ENCODE measurements at regions not wholly inside any gene's neighbourhood (a gene's known extent, or its start where the extent isn't known, plus 50 kb on each side); places are given as distances from the start of the nearest gene placed in this dataset.

DNA sequence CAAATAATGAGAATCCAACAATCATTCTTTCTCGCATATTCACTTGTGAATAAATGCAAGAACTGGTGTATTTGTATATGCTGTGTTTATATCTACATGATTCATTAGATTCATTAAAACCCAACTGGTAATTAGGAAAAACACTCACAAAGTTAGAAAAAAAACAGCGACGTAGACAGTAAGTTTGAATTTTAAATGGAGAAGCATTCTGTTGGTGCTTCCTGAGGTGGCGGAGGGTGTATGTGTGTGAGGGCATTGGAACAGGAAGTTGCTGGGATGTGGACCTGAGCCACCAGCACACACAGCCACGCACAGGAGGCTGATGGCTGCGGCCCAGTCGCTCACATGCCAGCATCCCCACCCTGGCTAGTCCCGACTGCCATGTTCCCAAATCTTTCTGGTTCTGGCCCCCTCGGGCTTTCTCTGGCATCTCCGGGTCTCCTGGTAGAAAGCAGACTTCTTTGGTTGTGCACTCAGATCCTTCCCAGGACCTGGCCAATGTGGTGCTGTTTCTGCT, 121.6 kb upstream of the IRF2BP2 start:
- Mint-ChIP-seq H3K9me3 (ENCODE audit: unreplicated experiment) (peaks cover 11% of the 10 kb centered on the region), H3K27me3 (ENCODE audit: unreplicated experiment) (peaks cover 12% of the 10 kb centered on the region), H3K4me1 (ENCODE audit: low read depth, unreplicated experiment) (peaks cover 33% of the 10 kb centered on the region), H3K4me3 (ENCODE audit: unreplicated experiment) (no peak overlapping the region), H3K27ac (ENCODE audit: unreplicated experiment) (no peak overlapping the region), H3K36me3 (ENCODE audit: unreplicated experiment) (peaks cover 8% of the 10 kb centered on the region)
- DNase-seq: no peak
- TF ChIP-seq CTCF (IDR thresholded peaks at IDR 0.05; ENCODE audit: partially characterized antibody, unreplicated experiment): no peak

GRCh38 chr1:234730770-234731568, 121.0 kb upstream of the IRF2BP2 start:
- DNase-seq: no peak
- no peak for TF ChIP-seq CTCF (IDR thresholded peaks at IDR 0.05; ENCODE audit: partially characterized antibody, unreplicated experiment)
- Mint-ChIP-seq H3K36me3 (ENCODE audit: unreplicated experiment) (peaks cover 8% of the 10 kb centered on the region), H3K9me3 (ENCODE audit: unreplicated experiment) (peaks cover 11% of the 10 kb centered on the region), H3K27ac (ENCODE audit: unreplicated experiment) (no peak overlapping the region), H3K4me1 (ENCODE audit: low read depth, unreplicated experiment) (peaks cover 32% of the 10 kb centered on the region), H3K4me3 (ENCODE audit: unreplicated experiment) (no peak overlapping the region), H3K27me3 (ENCODE audit: unreplicated experiment) (peaks cover 12% of the 10 kb centered on the region)

DNA sequence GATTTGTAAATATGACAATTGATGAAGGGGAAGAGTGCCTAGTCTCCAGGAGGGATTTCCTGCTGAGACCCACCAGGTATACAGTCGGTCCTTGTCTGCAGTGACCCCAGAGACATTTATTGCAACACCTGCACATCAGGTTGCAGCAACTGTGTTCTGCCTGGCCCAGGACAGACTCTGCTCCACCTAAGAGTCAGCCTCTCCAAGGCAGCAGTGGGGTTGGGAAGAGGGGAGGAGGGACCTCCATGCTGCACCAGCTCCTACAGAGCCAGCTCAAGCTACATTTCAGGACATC, 120.4 kb upstream of the IRF2BP2 start:
- H3K4me3 Mint-ChIP-seq (ENCODE audit: unreplicated experiment): no peak overlapping the region
- H3K4me1 Mint-ChIP-seq (ENCODE audit: low read depth, unreplicated experiment): peaks cover 33% of the 10 kb centered on the region
- no peak overlapping the region for H3K27ac Mint-ChIP-seq (ENCODE audit: unreplicated experiment)
- no peak for TF ChIP-seq CTCF (IDR thresholded peaks at IDR 0.05; ENCODE audit: partially characterized antibody, unreplicated experiment)
- H3K9me3 Mint-ChIP-seq (ENCODE audit: unreplicated experiment): peaks cover 8% of the 10 kb centered on the region
- H3K36me3 Mint-ChIP-seq (ENCODE audit: unreplicated experiment): peaks cover 8% of the 10 kb centered on the region
- H3K27me3 Mint-ChIP-seq (ENCODE audit: unreplicated experiment): peaks cover 12% of the 10 kb centered on the region
- no peak for DNase-seq

GRCh38 chr1:234729561-234730474, 119.8 kb upstream of the IRF2BP2 start:
- no peak overlapping the region for H3K27ac Mint-ChIP-seq (ENCODE audit: unreplicated experiment)
- peaks cover 34% of the 10 kb centered on the region for H3K4me1 Mint-ChIP-seq (ENCODE audit: low read depth, unreplicated experiment)
- H3K9me3 Mint-ChIP-seq (ENCODE audit: unreplicated experiment): peaks cover 8% of the 10 kb centered on the region
- DNase-seq: no peak
- peaks cover 12% of the 10 kb centered on the region for H3K27me3 Mint-ChIP-seq (ENCODE audit: unreplicated experiment)
- no peak overlapping the region for H3K4me3 Mint-ChIP-seq (ENCODE audit: unreplicated experiment)
- TF ChIP-seq CTCF (IDR thresholded peaks at IDR 0.05; ENCODE audit: partially characterized antibody, unreplicated experiment): no peak
- peaks cover 8% of the 10 kb centered on the region for H3K36me3 Mint-ChIP-seq (ENCODE audit: unreplicated experiment)
